ENCODE measurements at regions not wholly inside any gene's neighbourhood (a gene's known extent, or its start where the extent isn't known, plus 50 kb on each side); places are given as distances from the start of the nearest gene placed in this dataset.

GRCh38 chr9:23342291-23342690 is 483.7 kb downstream of the ELAVL2 start:
- H3K79me1 ChIP-seq (ENCODE audit: low read depth in 1 of 2, low read length in 2 of 2): no peaks in the 10 kb centered on the region
- no peak overlapping the region for H3K4me3 ChIP-seq (ENCODE audit: insufficient read depth, low read depth, low read length)
- no peaks in the 10 kb centered on the region for H3K27me3 ChIP-seq (ENCODE audit: control insufficient read depth, insufficient read depth, low read length)
- no peaks in the 10 kb centered on the region for H3K36me3 ChIP-seq (ENCODE audit: control insufficient read depth, insufficient read depth, low read length)
- no peak overlapping the region for H2BK5ac ChIP-seq (ENCODE audit: low read depth, low read length, poor library complexity, severe bottlenecking)
- no peaks in the 10 kb centered on the region for H3K4me1 ChIP-seq (ENCODE audit: control insufficient read depth, insufficient read depth, low read length)
- H3K23ac ChIP-seq (ENCODE audit: low read depth, low read length): no peak overlapping the region
- no peak overlapping the region for H2BK15ac ChIP-seq (ENCODE audit: low read depth, low read length)
- no peaks in the 10 kb centered on the region for H3K9me1 ChIP-seq (ENCODE audit: insufficient read depth, low read length)
- TF ChIP-seq NFE2L2 (IDR thresholded peaks at IDR 0.05; ENCODE audit: low read depth, low read length): no peak
- no peak for TF ChIP-seq USF2 (IDR thresholded peaks at IDR 0.05; ENCODE audit: low read depth, low read length)
- no peak for TF ChIP-seq FOS (IDR thresholded peaks at IDR 0.05; ENCODE audit: low read depth, low read length)
- TF ChIP-seq MAZ (IDR thresholded peaks at IDR 0.05; ENCODE audit: borderline replicate concordance, low read depth, low read length): no peak
- TF ChIP-seq MAFK (IDR thresholded peaks at IDR 0.05; ENCODE audit: low read depth, low read length): no peak
- TF ChIP-seq POLR2A (IDR thresholded peaks at IDR 0.05; ENCODE audit: low read depth, low read length): no peak
- no peak for TF ChIP-seq RFX5 (IDR thresholded peaks at IDR 0.05; ENCODE audit: low read depth, low read length)
- no peak for TF ChIP-seq BHLHE40 (IDR thresholded peaks at IDR 0.05; ENCODE audit: low read depth, low read length)
- TF ChIP-seq, protein P1, sequence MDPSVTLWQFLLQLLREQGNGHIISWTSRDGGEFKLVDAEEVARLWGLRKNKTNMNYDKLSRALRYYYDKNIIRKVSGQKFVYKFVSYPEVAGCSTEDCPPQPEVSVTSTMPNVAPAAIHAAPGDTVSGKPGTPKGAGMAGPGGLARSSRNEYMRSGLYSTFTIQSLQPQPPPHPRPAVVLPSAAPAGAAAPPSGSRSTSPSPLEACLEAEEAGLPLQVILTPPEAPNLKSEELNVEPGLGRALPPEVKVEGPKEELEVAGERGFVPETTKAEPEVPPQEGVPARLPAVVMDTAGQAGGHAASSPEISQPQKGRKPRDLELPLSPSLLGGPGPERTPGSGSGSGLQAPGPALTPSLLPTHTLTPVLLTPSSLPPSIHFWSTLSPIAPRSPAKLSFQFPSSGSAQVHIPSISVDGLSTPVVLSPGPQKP (IDR thresholded peaks at IDR 0.05; ENCODE audit: borderline replicate concordance, low read depth, low read length): no peak
- TF ChIP-seq CHD1 (IDR thresholded peaks at IDR 0.05; ENCODE audit: low read depth, low read length): no peak
- H2AK9ac ChIP-seq (replicated peaks; ENCODE audit: low read depth, low read length, poor library complexity): no peak overlapping the region
- H3K4ac ChIP-seq (ENCODE audit: low read depth, low read length): no peak overlapping the region
- no peak overlapping the region for H3K4me2 ChIP-seq (ENCODE audit: low read depth, low read length)
- no peaks in the 10 kb centered on the region for H3K9me3 ChIP-seq (ENCODE audit: control insufficient read depth, insufficient read depth, low read length)
- no peak overlapping the region for H3K9ac ChIP-seq (ENCODE audit: low read depth, low read length)
- H2BK120ac ChIP-seq (ENCODE audit: low read depth, low read length): no peak overlapping the region
- H3K18ac ChIP-seq (ENCODE audit: low read depth, low read length): no peak overlapping the region
- intact Hi-C loops (cut with micrococcal nuclease): no loop called here
- no peaks in the 10 kb centered on the region for H4K20me1 ChIP-seq (ENCODE audit: insufficient read depth, low read length)
- H3K27ac ChIP-seq (ENCODE audit: insufficient read depth, low read length): no peak overlapping the region
- no CpG with 5 or more reads among the region's 1 CpG for WGBS, 2 experiments (ENCODE audit: extremely low coverage in 2 of 2, insufficient read length in 1 of 2)
- no TSS peak for BruUV-seq (replicated peaks)
- no peak overlapping the region for H2BK20ac ChIP-seq (ENCODE audit: low read depth, low read length)
- no peak overlapping the region for H4K91ac ChIP-seq (ENCODE audit: insufficient read depth, low read depth, low read length)
- dilution Hi-C loops (cut with HindIII; ENCODE audit: low sequenced_read_pairs, unreplicated experiment): no loop called here
- no peak overlapping the region for H3K56ac ChIP-seq (ENCODE audit: extremely low read depth, insufficient read depth, low read length)
- ATAC-seq (ENCODE audit: low read depth) (no peak), DNase-seq (no peak)
- ChIA-PET CTCF (no interaction called here), POLR2A (ENCODE audit: unreplicated experiment) (no interaction called here)
- no peak overlapping the region for H4K5ac ChIP-seq (ENCODE audit: low read depth, low read length)
- H2AK5ac ChIP-seq (ENCODE audit: low read depth, low read length): no peak overlapping the region
- H2AFZ ChIP-seq (replicated peaks; ENCODE audit: low read length, poor library complexity): no peak overlapping the region
- H3K14ac ChIP-seq (replicated peaks; ENCODE audit: low read depth, low read length): no peak overlapping the region
- no peak overlapping the region for H4K8ac ChIP-seq (ENCODE audit: low read depth in 2 of 2, low read length in 2 of 2)
- in situ Hi-C loops (cut with MboI; ENCODE audit: low sequenced_read_pairs): no loop called here

All from IMR-90 (cell line).